DND-41 (cell line): ENCODE measurements at regions not wholly inside any gene's neighbourhood (a gene's known extent, or its start where the extent isn't known, plus 50 kb on each side); places are given as distances from the start of the nearest gene placed in this dataset.

Source experiments
- CTCF ChIP-seq: IDR thresholded peaks from 2 replicates; pipeline ENCODE4 v1.5.1; 2012; ENCODE audit warnings: borderline replicate concordance, low read length, moderate library complexity, mild to moderate bottlenecking; ENCODE audit not compliant: poor library complexity, severe bottlenecking; ENCODE audit errors: extremely low read depth
- EZH2 ChIP-seq: IDR thresholded peaks from 3 replicates; pipeline ENCODE4 v1.6.1; 2012; ENCODE audit warnings: borderline replicate concordance, low read depth, mild to moderate bottlenecking, moderate library complexity, low read length, inconsistent platforms; ENCODE audit not compliant: severe bottlenecking

GRCh38 chr11:128400382-128401203, 186.8 kb downstream of the ETS1 start:
- TF ChIP-seq CTCF (no peak), EZH2 (no peak)
